ENCODE measurements at regions not wholly inside any gene's neighbourhood (a gene's known extent, or its start where the extent isn't known, plus 50 kb on each side); places are given as distances from the start of the nearest gene placed in this dataset.
"Not testable (repeated sequence)": the region's sequence is repeated elsewhere in the genome, so short reads cannot be mapped to it uniquely, and the experiment has no call there.

DNA sequence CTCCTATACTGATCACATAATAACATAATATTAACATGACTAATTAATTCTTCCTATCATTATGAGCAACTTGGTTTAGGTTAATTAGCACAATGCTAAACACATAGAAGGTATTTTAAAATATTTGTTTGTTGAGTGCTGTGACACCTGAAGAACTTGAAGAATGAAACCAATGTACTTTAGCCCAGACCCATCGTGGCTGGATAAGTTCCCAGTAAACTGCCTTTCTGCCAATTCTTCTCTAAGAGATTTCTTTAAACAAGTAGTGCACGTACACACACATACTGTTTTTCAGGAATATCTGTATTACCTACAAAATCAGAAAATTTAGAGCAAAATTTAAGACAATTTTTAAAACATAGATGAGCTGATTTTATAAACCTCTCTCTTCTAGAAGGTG, 207.4 kb upstream of the SSTR1 start:
- no peak for DNase-seq

DNA sequence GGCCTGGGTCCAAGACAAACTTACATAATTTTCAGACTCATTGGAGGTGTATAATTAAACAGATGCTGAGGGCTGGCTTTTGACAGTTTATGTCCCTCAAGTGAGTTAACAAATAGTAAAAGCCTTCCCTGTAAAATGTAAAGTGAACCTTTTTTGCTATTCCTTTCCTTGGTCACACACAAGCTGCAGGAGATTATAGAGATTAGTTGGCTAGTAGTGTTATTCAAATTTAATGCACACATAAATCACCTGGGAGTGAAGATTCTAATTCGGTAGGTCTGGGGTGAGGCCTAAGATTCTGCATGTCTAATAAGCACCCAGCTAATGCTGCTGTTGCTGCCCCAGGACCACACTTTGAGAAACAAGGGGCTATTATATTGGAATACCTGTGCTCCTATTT, 206.2 kb upstream of the SSTR1 start:
- no peak for DNase-seq

DNA sequence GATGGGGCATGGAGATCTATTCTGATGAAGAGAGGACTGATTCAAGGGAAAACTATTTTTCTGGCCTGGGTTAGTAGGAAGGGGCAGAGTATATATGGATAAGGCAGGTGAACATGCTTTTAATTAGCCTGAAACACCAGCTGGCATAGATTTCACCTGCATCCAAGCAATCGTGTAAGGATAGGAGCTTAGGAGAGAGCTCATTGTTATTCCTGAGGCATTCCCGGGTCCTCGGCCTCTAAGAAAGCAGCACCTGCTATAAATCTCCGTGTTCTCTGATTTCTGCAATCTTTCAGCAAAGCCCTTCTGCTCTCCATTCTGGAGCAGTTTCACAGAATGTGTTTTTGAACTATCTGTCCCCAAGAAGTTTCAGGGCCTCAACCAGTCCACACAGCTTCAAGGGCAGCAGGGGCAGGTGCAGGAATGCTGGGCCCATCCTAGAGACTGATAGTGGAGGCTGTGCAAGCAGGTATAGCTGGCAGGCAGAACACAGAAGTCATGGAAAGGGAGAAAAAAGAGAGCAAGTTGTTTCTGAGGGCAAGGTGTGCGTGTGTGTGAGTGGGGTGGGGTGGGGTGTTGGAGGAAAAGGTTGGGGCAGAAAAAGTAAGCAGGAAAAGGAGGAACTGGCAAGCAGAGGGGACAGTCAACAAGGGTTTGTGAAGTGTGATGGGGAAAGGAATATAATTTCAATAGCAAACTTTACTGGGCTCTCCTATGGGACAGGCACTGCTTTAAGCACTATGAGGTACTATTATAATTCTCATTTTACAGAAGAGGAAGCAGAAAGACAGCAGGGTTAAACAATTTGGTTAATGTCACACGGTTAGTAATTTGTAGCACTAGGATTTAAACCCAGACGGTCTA, 203.7 kb upstream of the SSTR1 start:
- DNase-seq: no peak

DNA sequence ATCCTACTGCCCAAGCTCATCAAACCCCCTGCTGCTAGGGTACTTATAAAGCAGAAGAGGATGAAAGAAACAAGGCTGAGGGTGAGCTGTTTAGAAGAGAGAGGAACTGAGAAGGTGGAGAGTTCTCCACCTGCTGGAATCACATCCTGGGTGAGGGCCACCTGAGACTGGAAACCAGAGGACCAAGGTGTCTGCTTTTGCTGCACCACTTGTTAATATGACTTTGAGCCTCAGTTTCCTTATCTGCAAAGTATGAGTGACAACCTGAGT, 203.2 kb upstream of the SSTR1 start:
- DNase-seq: no peak

DNA sequence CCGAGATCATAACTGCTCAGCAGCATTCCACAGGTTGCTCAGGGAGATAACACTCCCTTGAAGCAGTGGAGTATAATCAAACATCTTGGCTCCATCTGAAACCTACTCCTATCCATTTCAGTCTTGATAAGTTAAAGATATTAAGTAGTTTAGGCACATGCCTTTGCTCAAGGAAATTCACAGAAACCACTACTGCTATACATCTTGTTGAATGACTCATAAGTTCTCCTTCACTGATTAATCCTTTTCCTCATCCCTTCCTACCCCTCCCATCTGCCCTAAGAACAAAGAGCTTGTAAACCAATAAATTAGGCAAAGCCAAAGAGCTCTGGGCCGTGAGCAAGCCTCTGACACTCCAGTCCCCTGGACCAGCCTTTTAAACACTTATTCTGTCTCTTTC, 196.5 kb upstream of the SSTR1 start:
- not testable (repeated sequence) for DNase-seq

DNA sequence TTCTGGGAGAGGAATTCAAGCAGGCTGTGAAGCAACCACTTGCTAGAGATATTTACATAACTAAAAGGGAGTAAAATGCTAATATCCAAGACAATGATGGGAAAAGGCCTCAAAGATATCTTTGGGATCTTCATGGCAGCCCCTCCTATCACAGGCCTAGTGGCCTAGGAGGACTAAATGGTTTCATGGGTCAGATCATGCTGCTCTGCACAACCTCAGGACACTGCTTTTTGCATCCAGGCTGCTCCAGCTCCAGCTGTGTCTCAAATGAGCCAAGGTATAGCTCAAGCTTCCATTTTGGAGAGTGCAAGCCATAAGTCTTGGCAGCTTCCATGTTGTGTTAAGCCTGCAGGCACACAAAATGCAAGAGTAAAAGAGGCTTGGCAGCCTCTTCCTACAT, 195.6 kb upstream of the SSTR1 start:
- no peak for DNase-seq

DNA sequence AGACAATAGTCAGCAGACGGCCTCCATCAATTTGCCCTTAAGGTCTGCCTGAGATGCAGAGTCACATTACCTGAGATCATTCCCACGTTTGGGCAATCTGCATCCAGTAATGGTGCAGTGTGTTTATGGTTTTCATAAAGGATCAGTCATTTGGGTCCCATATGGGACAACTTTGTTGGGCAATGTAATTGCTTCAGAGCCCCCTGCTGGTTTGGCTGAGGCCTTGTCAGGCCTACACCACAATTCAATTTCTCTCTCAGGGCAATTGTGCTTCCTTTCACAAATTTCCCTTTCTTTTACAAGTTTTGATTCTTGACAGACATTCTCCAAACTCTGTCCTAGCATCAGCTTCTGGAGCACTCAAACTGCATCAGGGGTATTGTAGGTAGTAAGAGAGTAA, 191.2 kb upstream of the SSTR1 start:
- DNase-seq: no peak

DNA sequence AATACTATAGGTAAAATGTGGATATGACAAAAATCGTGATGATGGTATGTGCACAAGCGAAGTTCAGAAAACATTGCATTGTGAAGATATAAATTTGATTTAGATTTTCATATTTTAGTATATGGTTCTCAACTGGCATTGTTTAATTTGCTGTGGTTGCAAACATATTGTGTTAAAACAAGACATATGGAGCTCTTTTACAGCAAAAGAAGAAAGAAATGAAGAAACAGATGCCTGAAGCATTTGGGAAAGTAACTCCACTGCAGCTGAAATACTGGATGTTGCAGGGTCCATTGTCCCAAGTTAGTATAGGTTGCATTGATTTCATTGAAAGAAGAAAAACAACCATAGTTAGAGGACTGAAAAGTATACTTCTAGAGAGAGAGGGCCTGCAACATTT, 185.8 kb upstream of the SSTR1 start:
- peak; percentile 27 for DNase-seq

DNA sequence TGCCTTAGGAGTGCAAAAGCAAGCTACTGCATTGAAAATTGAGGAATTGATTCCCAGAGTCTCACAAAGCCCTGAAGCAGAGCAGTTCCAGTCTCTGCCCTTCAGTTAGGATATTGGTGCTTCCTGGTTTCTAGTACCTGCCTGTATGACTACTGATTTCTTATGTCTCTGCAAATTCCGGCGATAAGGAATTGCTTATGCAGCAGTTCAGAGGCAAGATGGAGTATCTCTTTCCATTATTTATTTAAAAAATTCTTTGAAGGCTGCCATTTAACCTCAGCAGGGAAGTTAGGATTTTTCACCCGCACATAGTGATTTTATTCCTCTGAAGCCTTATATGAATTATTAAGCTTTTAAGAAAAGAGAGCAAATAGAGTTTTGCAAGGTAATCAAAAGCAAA, 184.9 kb upstream of the SSTR1 start:
- DNase-seq: no peak

DNA sequence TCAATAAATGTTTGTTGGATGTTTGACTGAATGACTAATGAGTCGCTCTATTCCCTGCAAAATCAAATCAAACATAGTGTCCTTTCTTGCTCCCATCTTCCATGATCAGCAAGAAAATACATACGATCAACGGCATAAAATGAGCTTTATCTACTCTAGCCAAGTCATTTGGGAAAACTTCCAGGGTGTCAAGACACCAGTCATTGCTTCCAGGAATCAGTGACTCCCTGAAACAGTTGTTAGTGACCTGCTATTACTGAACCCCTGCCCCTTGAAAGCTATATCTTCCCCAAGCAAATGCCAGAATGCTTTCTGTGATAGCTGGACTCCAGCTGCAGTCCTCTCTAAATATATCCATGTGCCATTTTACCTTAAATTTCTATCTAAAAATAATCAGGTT, 169.5 kb upstream of the SSTR1 start:
- DNase-seq: no peak

DNA sequence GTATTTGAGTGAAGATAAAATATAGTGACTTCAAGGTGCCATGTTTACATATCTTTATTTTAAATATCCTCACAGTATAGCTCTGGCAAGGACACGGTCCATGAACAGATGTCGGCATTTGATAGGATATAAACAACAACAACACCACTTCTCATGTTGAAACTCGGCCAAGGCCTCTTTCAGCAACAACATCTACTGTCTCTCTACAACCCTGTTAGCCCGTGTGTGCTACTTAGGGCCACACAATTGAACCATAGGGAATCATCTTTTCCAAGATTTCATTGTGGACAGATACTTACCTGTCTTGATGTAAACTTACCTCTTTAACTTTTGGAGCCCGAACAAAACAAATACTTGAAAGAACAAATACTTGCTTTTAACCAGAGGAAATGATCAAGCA, 168.7 kb upstream of the SSTR1 start:
- DNase-seq: no peak

DNA sequence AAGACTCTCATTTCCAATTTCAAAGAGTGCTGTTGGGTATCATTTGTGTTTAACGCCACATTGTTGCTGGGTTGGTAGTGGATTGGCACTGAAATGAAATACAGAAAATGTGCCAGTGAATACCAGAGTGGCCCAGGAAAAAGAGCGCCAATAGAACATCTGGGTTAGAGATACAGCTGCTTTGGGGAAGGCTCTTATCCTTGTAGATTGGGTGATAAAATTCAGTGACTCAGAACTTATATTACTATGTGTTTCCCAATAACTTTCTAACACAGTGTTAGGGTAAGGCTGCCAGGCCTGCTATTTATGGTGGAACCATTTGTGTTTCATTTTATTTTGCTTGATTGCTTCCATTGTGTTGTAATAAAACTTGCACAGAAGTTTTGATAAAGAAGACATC, 168.2 kb upstream of the SSTR1 start:
- no peak for DNase-seq

DNA sequence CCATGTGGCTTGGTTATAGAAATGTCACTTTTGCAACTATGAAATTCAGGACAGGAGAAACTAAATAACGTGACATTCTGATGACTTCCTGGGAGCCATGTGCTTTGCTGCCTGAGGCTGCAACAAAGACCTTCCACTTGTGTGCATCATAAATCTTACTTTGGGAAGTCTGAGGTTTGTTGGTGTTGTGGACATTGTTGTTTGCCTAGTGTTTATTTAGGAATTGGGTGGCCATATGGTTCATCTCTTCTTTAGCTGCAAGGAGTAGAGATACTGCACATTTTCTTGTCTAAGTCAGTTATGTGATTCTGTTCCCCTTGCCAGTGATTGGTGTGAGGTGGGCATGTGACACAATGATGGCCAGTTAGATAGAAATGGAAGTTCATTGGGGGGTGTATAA, 167.3 kb upstream of the SSTR1 start:
- DNase-seq: no peak

DNA sequence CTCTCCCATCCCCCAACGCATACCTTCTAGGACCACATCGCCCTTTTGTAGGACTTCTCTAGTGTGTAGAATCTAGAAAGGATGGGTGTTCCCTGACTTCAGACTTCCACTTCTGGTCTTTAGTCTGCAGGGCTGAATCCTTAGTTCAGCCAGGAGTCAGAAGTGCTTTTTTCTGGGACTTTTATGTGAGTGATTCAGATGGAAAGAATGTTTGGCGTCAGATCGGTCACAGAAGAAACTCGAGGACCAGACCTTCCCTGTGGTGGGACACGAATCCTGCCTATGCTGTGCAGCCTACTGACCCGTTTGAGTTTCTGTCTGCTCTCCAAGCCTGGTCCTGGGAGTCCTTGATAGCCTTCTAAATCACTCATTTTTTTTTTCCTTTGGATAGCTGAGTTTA, 165.4 kb upstream of the SSTR1 start:
- DNase-seq: peak; percentile 18

DNA sequence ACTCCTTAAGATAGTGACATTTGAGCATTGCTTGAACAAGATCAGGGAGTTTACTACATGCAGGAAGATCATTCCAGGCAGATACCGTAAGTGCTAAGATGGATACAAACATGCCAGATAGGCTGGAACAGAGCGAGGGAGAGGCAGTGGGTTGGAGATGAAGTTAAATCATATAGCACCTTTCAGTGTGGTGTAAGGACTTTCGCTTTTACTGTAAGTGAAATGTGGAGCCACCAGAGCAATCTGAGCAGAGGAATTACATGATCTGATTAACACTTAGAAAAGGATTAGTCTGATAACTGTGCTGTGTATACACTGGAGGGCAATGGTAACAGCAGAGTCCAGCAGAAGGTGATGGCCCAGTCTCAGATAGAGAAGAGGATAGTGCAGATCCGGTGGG, 163.0 kb upstream of the SSTR1 start:
- no peak for DNase-seq

DNA sequence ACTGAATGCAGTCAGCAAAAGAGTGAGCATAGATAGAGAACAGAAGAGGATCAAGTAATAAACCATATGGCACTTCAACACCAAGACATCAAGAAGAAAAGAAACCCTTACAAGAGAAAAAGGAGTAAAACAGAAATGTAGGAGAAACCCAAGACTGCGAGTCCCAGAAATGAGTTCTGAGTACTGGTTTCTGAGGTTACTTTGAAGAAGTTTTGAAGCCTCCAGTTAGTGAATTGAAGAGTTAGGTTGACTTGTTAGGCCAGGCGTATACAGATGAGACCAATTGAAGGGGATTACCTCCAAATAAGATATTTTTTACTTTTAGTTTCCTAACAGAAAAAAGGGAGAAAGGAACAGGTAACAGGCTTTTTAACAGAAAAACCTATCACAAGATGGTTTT, 162.2 kb upstream of the SSTR1 start:
- no peak for DNase-seq

DNA sequence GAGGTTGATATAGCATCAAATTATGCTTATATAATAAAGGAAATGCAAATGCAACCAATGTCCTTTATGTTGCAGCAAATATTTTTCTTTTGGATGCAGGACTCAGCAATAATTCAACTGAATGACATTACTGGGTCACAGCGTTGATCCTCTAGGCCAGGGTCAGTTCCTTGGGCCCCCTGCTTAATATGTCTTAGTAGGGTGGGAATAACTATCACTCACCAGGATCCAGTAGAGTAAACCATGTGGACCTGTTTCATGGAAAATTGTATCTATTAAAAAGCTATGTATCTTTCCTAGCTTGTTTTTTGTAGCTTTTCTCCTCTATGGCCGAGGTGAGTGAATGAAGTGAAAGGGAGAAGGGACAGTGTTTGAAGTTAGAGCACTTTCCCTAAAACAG, 161.5 kb upstream of the SSTR1 start:
- no peak for DNase-seq

DNA sequence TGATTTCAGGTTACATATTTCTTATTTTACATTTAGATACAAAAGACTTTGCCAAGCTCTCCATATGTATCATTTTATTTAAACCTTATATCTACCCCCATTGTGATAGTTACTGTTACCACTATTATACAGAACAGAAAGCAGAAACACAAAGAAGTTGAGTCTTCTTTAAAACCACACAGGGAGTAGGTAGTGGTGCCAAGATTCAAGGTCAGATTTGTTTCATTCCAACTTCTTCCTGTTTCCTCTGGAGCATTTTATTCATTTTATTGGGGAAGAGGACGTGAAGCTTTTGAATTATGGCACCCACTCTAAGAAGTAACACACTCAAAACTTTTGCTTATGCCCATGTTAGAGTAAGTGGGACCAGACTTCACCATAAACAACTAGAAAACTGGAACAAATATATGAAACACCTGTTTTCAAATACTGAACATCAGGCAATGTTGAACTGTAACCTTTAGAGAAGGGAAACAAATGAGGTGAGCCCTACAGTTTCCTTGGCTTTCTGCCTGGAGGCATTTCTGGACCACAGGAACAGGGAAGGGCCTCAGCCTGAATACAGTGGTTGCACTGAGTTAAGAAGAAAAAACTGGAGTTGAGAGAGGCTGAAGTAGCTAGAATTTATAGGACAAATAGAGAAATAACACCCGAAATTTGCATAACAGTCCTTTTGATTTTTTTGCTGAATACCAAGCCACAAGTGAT, 160.4 kb upstream of the SSTR1 start:
- no peak for DNase-seq

DNA sequence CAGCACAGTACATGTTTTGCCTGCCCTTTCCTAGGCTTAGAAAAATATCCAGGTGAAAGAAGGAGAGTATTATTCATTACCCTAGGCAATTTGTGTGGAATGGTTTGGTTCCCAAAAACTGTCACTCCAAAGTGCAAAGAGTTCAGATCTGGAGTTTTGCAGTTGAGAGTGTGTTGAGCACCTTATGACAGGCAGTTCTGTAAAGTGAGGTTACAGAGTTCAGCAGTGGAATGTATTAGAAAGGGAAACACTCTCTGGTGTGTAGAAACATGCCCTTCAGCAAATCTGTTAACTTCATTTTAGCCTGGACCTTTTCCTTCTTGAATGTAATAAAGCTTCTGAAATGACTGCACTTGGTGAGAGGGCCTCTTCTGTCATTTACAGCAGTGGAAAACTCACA, 154.0 kb upstream of the SSTR1 start:
- DNase-seq: no peak

DNA sequence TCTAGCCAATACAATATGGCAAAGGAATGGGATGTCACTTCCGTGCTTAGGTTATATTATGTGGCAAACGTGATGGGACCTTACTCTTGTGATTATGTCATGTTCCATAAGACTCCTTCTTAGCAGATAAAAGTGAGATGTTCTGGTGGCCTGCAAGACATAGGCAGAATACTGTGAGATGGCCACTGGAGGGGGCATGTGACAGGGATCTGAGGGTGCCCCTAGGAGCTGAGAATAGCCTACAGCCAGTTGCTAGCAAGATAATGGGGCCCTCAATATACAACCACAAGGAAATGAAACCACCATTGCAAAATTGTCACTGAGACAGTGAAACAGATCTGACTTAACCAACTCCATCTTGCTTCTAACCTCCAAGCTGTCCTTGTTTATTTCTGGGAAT, 151.4 kb upstream of the SSTR1 start:
- DNase-seq: no peak

DNA sequence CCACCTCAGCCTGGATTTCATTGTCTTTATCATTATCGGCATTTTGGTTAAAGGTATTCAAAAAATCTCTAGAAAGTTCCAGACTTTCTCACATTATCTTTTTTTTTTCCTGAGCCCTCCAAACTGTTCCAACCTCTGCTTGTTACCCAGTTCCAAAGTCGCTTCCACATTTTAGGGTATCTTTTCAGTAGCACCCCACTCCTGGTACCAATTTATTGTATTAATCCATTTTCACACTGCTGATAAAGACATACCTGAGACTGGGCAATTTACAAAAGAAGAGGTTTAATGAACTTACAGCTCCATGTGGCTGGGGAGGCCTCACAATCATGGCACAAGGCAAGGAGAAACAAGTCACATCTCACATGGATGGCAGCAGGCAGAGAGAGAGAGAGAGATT, 145.5 kb upstream of the SSTR1 start:
- not testable (repeated sequence) for DNase-seq

DNA sequence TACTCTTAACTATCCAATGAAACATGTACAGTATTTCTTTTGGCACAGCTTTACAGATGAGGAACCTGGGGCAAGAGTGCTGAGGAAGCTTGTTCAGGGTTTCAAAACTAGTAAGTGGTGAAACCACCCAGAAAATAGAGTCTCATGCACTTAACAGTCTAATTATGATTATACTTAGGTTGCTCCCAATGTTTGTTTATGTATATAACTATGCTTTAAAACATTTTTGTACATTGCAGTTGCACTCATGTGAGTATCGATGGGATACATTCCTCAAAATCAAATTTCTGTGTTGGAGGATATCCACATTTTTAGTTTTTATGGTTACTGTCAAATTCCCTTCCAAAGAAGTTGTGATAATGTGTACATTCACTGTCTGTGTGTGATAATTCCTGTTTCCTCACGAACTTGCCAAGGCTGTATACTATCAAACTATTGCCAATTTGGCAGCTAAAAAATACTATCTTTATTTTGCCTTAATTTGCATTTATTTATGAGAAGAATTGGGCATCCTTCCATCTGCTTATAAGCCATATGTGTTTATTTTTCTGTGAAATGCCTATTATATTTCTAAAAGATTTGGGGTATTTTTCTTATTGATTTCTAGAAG, 143.9 kb upstream of the SSTR1 start:
- DNase-seq: no peak

DNA sequence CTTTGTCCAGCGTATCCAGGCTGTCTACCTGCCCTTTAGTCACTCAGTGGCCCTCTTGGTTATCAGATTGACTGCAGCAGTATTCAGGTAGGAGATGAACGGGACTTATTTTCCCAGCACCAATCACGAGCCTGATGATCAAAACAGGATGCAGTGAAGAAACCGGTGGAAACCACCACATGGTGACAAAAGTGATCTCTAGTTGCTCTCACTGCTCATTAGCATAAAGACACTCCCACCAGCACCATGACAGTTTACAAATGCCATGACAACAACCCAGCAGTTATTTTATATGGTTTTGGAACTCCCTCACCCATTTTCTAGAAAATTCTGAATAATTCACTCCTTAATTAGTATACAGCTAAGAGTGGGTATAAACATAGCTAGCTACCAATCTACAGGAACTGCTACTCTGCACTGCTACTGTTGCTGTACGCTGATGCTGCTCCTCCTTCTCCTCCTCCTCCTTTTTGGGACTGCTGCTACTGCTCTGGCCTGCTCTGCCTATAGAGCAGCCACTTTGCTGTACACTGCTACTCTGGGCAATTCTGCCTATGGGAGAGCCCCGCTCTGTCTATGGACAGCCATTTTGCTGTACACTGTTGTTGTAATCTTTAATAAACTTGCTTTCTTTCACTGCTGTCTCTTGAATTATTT, 142.5 kb upstream of the SSTR1 start:
- DNase-seq: no peak

Measured in skin of body (tissue), 1 donor.